ENCODE measurements at regions not wholly inside any gene's neighbourhood (a gene's known extent, or its start where the extent isn't known, plus 50 kb on each side); places are given as distances from the start of the nearest gene placed in this dataset.

GRCh38 chr11:116187026-116187425 is 585.8 kb downstream of the BUD13 start (continued):
- no peak for TF ChIP-seq ISX (CRISPR knock-in tag; conservative IDR thresholded peaks at IDR 0.05)
- TF ChIP-seq SRSF1 (optimal IDR thresholded peaks at IDR 0.05; ENCODE audit: low read depth, low read length): no peak
- TF ChIP-seq SRF (IDR thresholded peaks at IDR 0.05; ENCODE audit: low read depth, low read length): no peak

DNA sequence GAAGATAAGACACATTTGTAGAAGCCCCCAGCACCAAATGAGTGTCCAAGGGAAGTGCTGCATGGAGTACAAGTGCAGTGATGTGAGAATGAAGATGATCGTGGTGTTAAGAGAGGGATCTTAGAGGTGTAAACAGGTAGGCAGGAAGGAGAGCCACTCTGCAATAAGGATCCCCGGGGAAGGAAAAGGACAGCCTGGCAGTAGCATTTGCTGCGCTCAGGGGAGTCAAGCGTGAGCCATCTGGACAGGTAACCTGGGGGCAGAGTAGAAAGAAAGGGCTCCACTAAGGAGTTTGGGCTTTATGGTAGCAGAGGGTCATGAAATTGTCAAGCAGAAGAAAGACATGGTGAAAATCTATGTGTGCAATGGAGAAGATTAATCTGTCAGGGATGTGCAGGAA is 587.2 kb downstream of the BUD13 start:
- H3K27ac ChIP-seq (ENCODE audit: extremely low read length, insufficient read depth, low read length): no peak overlapping the region
- in situ Hi-C loops (cut with HindIII; ENCODE audit: extremely low pct_ligation_motif_present, low pct_unique_long_range_greater_than_20kb): no loop called here
- ATAC-seq (no peak), FAIRE-seq (no peak), DNase-seq (ENCODE audit: low spot score) (no peak)
- WGBS (ENCODE audit: low lambda C conversion rate): 30% methylated on average over 4 of the region's 4 CpGs
- TF ChIP-seq NBN (conservative IDR thresholded peaks at IDR 0.05) (no peak), RARA (CRISPR knock-in tag; IDR thresholded peaks at IDR 0.05) (no peak), CTCF (CRISPR knock-in tag; IDR thresholded peaks at IDR 0.05) (no peak), ZFP62 (CRISPR knock-in tag; IDR thresholded peaks at IDR 0.05) (no peak), ISX (CRISPR knock-in tag; conservative IDR thresholded peaks at IDR 0.05) (no peak), ZNF3 (CRISPR knock-in tag; IDR thresholded peaks at IDR 0.05) (no peak), KLF16 (CRISPR knock-in tag; IDR thresholded peaks at IDR 0.05) (no peak), RFXAP (CRISPR knock-in tag; IDR thresholded peaks at IDR 0.05; ENCODE audit: borderline replicate concordance) (no peak), ZNF552 (CRISPR knock-in tag; IDR thresholded peaks at IDR 0.05; ENCODE audit: borderline replicate concordance) (no peak)
- TF ChIP-seq, protein P1, sequence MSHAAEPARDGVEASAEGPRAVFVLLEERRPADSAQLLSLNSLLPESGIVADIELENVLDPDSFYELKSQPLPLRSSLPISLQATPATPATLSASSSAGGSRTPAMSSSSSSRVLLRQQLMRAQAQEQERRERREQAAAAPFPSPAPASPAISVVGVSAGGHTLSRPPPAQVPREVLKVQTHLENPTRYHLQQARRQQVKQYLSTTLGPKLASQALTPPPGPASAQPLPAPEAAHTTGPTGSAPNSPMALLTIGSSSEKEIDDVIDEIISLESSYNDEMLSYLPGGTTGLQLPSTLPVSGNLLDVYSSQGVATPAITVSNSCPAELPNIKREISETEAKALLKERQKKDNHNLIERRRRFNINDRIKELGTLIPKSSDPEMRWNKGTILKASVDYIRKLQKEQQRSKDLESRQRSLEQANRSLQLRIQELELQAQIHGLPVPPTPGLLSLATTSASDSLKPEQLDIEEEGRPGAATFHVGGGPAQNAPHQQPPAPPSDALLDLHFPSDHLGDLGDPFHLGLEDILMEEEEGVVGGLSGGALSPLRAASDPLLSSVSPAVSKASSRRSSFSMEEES (CRISPR knock-in tag; IDR thresholded peaks at IDR 0.05): no peak
- TF ChIP-seq, protein P2, sequence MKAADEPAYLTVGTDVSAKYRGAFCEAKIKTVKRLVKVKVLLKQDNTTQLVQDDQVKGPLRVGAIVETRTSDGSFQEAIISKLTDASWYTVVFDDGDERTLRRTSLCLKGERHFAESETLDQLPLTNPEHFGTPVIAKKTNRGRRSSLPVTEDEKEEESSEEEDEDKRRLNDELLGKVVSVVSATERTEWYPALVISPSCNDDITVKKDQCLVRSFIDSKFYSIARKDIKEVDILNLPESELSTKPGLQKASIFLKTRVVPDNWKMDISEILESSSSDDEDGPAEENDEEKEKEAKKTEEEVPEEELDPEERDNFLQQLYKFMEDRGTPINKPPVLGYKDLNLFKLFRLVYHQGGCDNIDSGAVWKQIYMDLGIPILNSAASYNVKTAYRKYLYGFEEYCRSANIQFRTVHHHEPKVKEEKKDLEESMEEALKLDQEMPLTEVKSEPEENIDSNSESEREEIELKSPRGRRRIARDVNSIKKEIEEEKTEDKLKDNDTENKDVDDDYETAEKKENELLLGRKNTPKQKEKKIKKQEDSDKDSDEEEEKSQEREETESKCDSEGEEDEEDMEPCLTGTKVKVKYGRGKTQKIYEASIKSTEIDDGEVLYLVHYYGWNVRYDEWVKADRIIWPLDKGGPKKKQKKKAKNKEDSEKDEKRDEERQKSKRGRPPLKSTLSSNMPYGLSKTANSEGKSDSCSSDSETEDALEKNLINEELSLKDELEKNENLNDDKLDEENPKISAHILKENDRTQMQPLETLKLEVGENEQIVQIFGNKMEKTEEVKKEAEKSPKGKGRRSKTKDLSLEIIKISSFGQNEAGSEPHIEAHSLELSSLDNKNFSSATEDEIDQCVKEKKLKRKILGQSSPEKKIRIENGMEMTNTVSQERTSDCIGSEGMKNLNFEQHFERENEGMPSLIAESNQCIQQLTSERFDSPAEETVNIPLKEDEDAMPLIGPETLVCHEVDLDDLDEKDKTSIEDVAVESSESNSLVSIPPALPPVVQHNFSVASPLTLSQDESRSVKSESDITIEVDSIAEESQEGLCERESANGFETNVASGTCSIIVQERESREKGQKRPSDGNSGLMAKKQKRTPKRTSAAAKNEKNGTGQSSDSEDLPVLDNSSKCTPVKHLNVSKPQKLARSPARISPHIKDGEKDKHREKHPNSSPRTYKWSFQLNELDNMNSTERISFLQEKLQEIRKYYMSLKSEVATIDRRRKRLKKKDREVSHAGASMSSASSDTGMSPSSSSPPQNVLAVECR (CRISPR knock-in tag; IDR thresholded peaks at IDR 0.05; ENCODE audit: borderline replicate concordance): no peak
- ChIA-PET POLR2A (no interaction called here), CTCF (ENCODE audit: low intra/inter-chr PET ratio, low total read pairs) (no interaction called here)
- H4K20me1 ChIP-seq (ENCODE audit: insufficient read depth, low read length): no peaks in the 10 kb centered on the region
- no peaks in the 10 kb centered on the region for H3K4me1 ChIP-seq (ENCODE audit: insufficient read depth, low read length)
- no peaks in the 10 kb centered on the region for H3K79me2 ChIP-seq (ENCODE audit: insufficient read depth, low read length)
- H3K4me2 ChIP-seq (ENCODE audit: low read depth, low read length): no peak overlapping the region
- H3K4me3 ChIP-seq (replicated peaks in 1 of 3; ENCODE audit: insufficient read depth in 1 of 3, low read depth in 2 of 3, low read length in 3 of 3): no peak overlapping the region
- no peaks in the 10 kb centered on the region for H3K36me3 ChIP-seq (replicated peaks in 1 of 2; ENCODE audit: control insufficient read depth in 1 of 2, insufficient read depth in 2 of 2, low read length in 2 of 2)
- no peaks in the 10 kb centered on the region for H3K9me3 ChIP-seq (ENCODE audit: low read length)
- BruUV-seq (replicated peaks): no TSS peak
- H3K27me3 ChIP-seq (ENCODE audit: control insufficient read depth in 1 of 2, insufficient read depth in 2 of 2, low read length in 2 of 2): peaks cover 0 to 2% of the 10 kb centered on the region in 2 experiments; a peak in 2 of 5 replicates
- no peak overlapping the region for H3K9ac ChIP-seq (ENCODE audit: insufficient read depth, low read depth, low read length)
- intact Hi-C loops (cut with micrococcal nuclease; ENCODE audit: unreplicated experiment): no loop called here
- H2AFZ ChIP-seq (ENCODE audit: low read length): no peak overlapping the region

Measured in HepG2 (cell line).